BE2C (cell line): ENCODE measurements at regions not wholly inside any gene's neighbourhood (a gene's known extent, or its start where the extent isn't known, plus 50 kb on each side); places are given as distances from the start of the nearest gene placed in this dataset.
"Not testable (repeated sequence)": the region's sequence is repeated elsewhere in the genome, so short reads cannot be mapped to it uniquely, and the experiment has no call there.

Experiments used
- DNase-seq: peaks from one replicate; pipeline ENCODE4 v3.0.0-alpha.2; 2020
- H3K27me3 ChIP-seq: fragments of 250-450 bp; sonication (Bioruptor Pico); 2 replicates; pipeline ENCODE4 v1.5.1; 2020; ENCODE audit warnings: mild to moderate bottlenecking
- H3K36me3 ChIP-seq: fragments of 250-450 bp; sonication (Bioruptor Pico); 2 replicates; pipeline ENCODE4 v1.5.1; 2020; ENCODE audit warnings: mild to moderate bottlenecking
- H3K4me1 ChIP-seq: fragments of 250-450 bp; sonication (Bioruptor Pico); 2 replicates; pipeline ENCODE4 v1.5.1; 2020
- H3K4me3 ChIP-seq: 2 replicates; pipeline ENCODE4 v1.5.1; 2011; ENCODE audit warnings: low read depth, low read length
- H3K9me3 ChIP-seq: fragments of 250-450 bp; sonication (Bioruptor Pico); 2 replicates; pipeline ENCODE4 v1.5.1; 2020
- CTCF ChIP-seq: IDR thresholded peaks from 2 replicates; pipeline ENCODE4 v1.5.1; 2012; ENCODE audit warnings: mild to moderate bottlenecking, low read depth, low read length

- TF ChIP-seq CTCF = no peak
- Histone ChIP-seq H3K9me3 (no peaks in the 10 kb centered on the region), H3K4me1 (peaks cover 24% of the 10 kb centered on the region), H3K36me3 (no peaks in the 10 kb centered on the region), H3K4me3 (peak overlapping the region; percentile 31; the same call in 1 of the 2 replicates), H3K27me3 (no peaks in the 10 kb centered on the region)
- DNase-seq = peak; percentile 53
Measured at GRCh38 chr21:32083197-32083596, 195.7 kb downstream of the MIS18A start.

GRCh38 chr21:32082466-32082865, 196.4 kb downstream of the MIS18A start:
- H3K36me3 ChIP-seq = no peaks in the 10 kb centered on the region
- H3K27me3 ChIP-seq = no peaks in the 10 kb centered on the region
- peak overlapping the region; percentile 31 for H3K4me3 ChIP-seq
- DNase-seq = peak; percentile 21
- TF ChIP-seq CTCF = no peak
- peaks cover 29% of the 10 kb centered on the region for H3K4me1 ChIP-seq
- no peaks in the 10 kb centered on the region for H3K9me3 ChIP-seq

GRCh38 chr21:32073593-32073992, 200.8 kb downstream of the HUNK start:
- DNase-seq = no peak
- no peaks in the 10 kb centered on the region for H3K36me3 ChIP-seq
- H3K4me3 ChIP-seq = no peak overlapping the region
- H3K9me3 ChIP-seq = no peaks in the 10 kb centered on the region
- no peaks in the 10 kb centered on the region for H3K27me3 ChIP-seq
- H3K4me1 ChIP-seq = peaks cover 39% of the 10 kb centered on the region
- TF ChIP-seq CTCF = no peak

GRCh38 chr21:32073190-32073589, 200.4 kb downstream of the HUNK start:
- TF ChIP-seq CTCF = no peak
- DNase-seq = no peak
- H3K4me1 ChIP-seq = peaks cover 39% of the 10 kb centered on the region
- H3K36me3 ChIP-seq = no peaks in the 10 kb centered on the region
- no peaks in the 10 kb centered on the region for H3K9me3 ChIP-seq
- no peak overlapping the region for H3K4me3 ChIP-seq
- H3K27me3 ChIP-seq = no peaks in the 10 kb centered on the region

- H3K4me1 ChIP-seq = peaks cover 29% of the 10 kb centered on the region
- peak; percentile 38 for DNase-seq
- H3K4me3 ChIP-seq, H3K27me3 ChIP-seq, H3K36me3 ChIP-seq, H3K9me3 ChIP-seq: not testable (repeated sequence)
Measured at GRCh38 chr21:32071620-32072019, 198.8 kb downstream of the HUNK start.

- Histone ChIP-seq H3K27me3 (no peaks in the 10 kb centered on the region), H3K4me1 (peaks cover 23% of the 10 kb centered on the region), H3K4me3 (no peak overlapping the region), H3K36me3 (no peaks in the 10 kb centered on the region), H3K9me3 (no peaks in the 10 kb centered on the region)
- DNase-seq = peak; percentile 59
- no peak for TF ChIP-seq CTCF
Measured at GRCh38 chr21:32070676-32071330, 198.0 kb downstream of the HUNK start.
